Vagina (tissue), 2 donors: ENCODE measurements at regions not wholly inside any gene's neighbourhood (a gene's known extent, or its start where the extent isn't known, plus 50 kb on each side); places are given as distances from the start of the nearest gene placed in this dataset.

ENCODE experiments used
- DNase-seq, 2 donors: peaks; one replicate each; pipeline ENCODE4 v3.0.0-alpha.2; 2017; ENCODE audit errors: extremely low spot score in 2 of 2
- H3K27ac ChIP-seq: fragments of 200-600 bp; sonication (generic); one replicate; pipeline ENCODE4 v1.5.1; 2019
- H3K27me3 ChIP-seq: fragments of 200-600 bp; sonication (generic); one replicate; pipeline ENCODE4 v1.5.1; 2019
- H3K36me3 ChIP-seq, 2 donors: fragments of 200-600 bp; sonication (generic); one replicate each; pipeline ENCODE4 v1.5.1; 2017 to 2019
- H3K4me1 ChIP-seq: fragments of 200-600 bp; sonication (generic); one replicate; pipeline ENCODE4 v1.5.1; 2019
- H3K4me3 ChIP-seq, 2 donors: fragments of 200-600 bp; sonication (generic); 1 replicate in 1 of 2; 2 replicates in 1 of 2; pipeline ENCODE4 v1.5.1; 2016 to 2019
- H3K9me3 ChIP-seq: fragments of 200-600 bp; sonication (generic); one replicate; pipeline ENCODE4 v1.5.1; 2019
- CTCF ChIP-seq, 3 experiments: fragments of 450-650 bp in 2 of 3; fragments of 200-600 bp in 1 of 3; sonication (generic) in 1 of 3; IDR thresholded peaks; one replicate each; pipeline ENCODE4 v1.5.1; 2017 to 2019; ENCODE audit warnings: antibody characterized with exemption in 3 of 3, mild to moderate bottlenecking in 2 of 3, moderate library complexity in 2 of 3
- POLR2A ChIP-seq, 2 donors: fragments of 450-650 bp; IDR thresholded peaks; one replicate each; pipeline ENCODE4 v1.6.1; 2017; ENCODE audit warnings: antibody characterized with exemption in 2 of 2, mild to moderate bottlenecking in 2 of 2, moderate library complexity in 2 of 2
- POLR2AphosphoS5 ChIP-seq, 2 donors: sonication (generic); formaldehyde crosslinking; IDR thresholded peaks; one replicate each; pipeline ENCODE4 v1.9.0; 2017; ENCODE audit warnings: antibody characterized with exemption in 2 of 2, mild to moderate bottlenecking in 2 of 2, low read depth in 1 of 2; ENCODE audit not compliant: insufficient read depth in 1 of 2
- intact Hi-C: fragments of 100-400 bp; cut with DNase I; formaldehyde crosslinking; loops from one replicate; pipeline ENCODE4 v1.15.1; 2023

- Histone ChIP-seq H3K4me3 (no peak overlapping the region), H3K36me3 (no peaks in the 10 kb centered on the region), H3K27me3 (no peaks in the 10 kb centered on the region), H3K9me3 (no peaks in the 10 kb centered on the region), H3K4me1 (no peaks in the 10 kb centered on the region), H3K27ac (no peak overlapping the region)
- intact Hi-C loops, result no loop called here
- DNase-seq, result no peak
- TF ChIP-seq CTCF (IDR thresholded peaks at IDR 0.05), result no peak
- no peak for TF ChIP-seq POLR2A (IDR thresholded peaks at IDR 0.05)
- TF ChIP-seq POLR2AphosphoS5 (IDR thresholded peaks at IDR 0.05; ENCODE audit: insufficient read depth in 1 of 2, low read depth in 1 of 2), result no peak
Measured at GRCh38 chr4:176970853-176971252, 178.1 kb upstream of the VEGFC start.

DNA sequence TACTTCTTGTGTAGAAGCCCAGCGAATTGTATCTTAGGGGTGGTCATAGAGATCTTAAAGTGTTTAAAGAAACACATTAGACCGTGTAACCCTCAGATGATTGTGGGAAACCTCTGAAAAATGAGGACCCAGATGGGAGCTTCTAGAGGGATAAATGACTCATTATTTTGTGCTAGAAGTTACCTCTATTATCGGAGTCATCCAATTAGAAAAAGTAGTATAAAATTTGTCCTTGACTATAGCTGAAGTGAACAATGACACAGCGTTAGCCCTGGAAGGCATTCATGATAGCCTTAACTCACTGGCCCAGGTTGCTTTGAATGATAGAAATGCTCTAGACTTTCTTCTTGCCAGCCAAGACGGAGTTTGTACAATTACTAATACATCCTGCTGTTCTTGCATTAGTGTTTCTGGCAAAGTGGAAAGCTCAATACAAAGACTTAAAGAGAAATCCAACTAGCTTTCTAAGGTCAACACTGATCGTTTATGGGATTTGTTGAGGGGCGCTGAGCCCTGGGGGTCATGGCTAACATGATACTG lies 178.9 kb upstream of the VEGFC start:
- H3K27ac ChIP-seq, result no peak overlapping the region
- no peak for TF ChIP-seq POLR2AphosphoS5 (IDR thresholded peaks at IDR 0.05; ENCODE audit: insufficient read depth in 1 of 2, low read depth in 1 of 2)
- TF ChIP-seq POLR2A (IDR thresholded peaks at IDR 0.05), result no peak
- TF ChIP-seq CTCF (IDR thresholded peaks at IDR 0.05), result no peak

DNA sequence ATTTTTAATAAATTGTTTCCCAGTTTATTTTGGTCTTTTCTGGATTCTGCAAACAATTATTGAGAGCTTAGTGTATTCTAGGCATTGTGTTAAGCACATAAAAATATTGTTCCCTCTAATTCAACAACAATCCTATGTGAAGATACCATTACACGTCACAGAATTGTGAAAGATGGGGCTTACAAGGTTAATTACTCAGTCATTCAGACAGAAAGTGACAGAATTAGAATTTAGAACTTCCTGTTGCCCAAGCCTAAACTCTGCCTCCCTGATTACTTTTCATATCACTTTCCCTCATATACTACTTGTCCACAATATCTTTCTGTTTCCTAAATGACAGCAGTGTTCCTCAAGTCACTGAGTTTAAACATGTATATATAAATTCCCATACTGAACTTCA lies 186.7 kb upstream of the VEGFC start:
- Histone ChIP-seq H3K36me3 (no peaks in the 10 kb centered on the region), H3K27me3 (no peaks in the 10 kb centered on the region), H3K27ac (no peak overlapping the region), H3K4me1 (no peaks in the 10 kb centered on the region), H3K9me3 (no peaks in the 10 kb centered on the region), H3K4me3 (no peak overlapping the region)
- TF ChIP-seq CTCF (IDR thresholded peaks at IDR 0.05) (no peak), POLR2A (IDR thresholded peaks at IDR 0.05) (no peak), POLR2AphosphoS5 (IDR thresholded peaks at IDR 0.05; ENCODE audit: insufficient read depth in 1 of 2, low read depth in 1 of 2) (no peak)
- intact Hi-C loops, result no loop called here
- no peak for DNase-seq

More for the DNA sequence above, 178.9 kb upstream of the VEGFC start:
- no peaks in the 10 kb centered on the region for H3K27me3 ChIP-seq
- H3K9me3 ChIP-seq, result no peaks in the 10 kb centered on the region
- intact Hi-C loops, result no loop called here
- H3K4me3 ChIP-seq, result no peak overlapping the region
- no peaks in the 10 kb centered on the region for H3K4me1 ChIP-seq
- H3K36me3 ChIP-seq, result no peaks in the 10 kb centered on the region
- DNase-seq, result no peak

- TF ChIP-seq POLR2AphosphoS5 (IDR thresholded peaks at IDR 0.05; ENCODE audit: insufficient read depth in 1 of 2, low read depth in 1 of 2) (no peak), POLR2A (IDR thresholded peaks at IDR 0.05) (no peak), CTCF (IDR thresholded peaks at IDR 0.05) (no peak)
- Histone ChIP-seq H3K9me3 (no peaks in the 10 kb centered on the region), H3K36me3 (no peaks in the 10 kb centered on the region), H3K4me3 (no peak overlapping the region), H3K27me3 (no peaks in the 10 kb centered on the region), H3K4me1 (no peaks in the 10 kb centered on the region), H3K27ac (no peak overlapping the region)
- DNase-seq, result no peak
- intact Hi-C loops, result no loop called here
Measured at GRCh38 chr4:176981074-176981473, 188.4 kb upstream of the VEGFC start.

DNA sequence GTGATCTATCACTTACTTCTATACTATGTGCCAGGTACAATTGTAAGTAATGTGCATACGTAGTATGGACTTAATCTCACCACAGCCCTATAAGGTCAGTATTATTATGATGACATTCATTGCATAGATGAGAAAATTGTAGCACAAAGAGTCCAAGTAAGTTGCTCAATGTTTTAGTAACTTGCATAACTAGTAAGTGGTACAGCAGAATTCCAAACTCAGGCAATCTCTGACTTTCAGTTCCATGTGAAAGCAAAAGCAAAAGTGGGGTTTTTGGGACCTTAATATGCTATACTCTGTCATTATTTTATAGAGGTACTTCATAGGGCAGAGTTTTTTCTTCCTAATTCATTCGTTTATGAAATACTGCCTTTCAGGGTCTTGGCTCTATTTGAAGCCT lies 188.8 kb upstream of the VEGFC start:
- intact Hi-C loops, result no loop called here
- no peak for TF ChIP-seq POLR2A (IDR thresholded peaks at IDR 0.05)
- no peak for TF ChIP-seq CTCF (IDR thresholded peaks at IDR 0.05)
- no peak for TF ChIP-seq POLR2AphosphoS5 (IDR thresholded peaks at IDR 0.05; ENCODE audit: insufficient read depth in 1 of 2, low read depth in 1 of 2)
- Histone ChIP-seq H3K36me3 (no peaks in the 10 kb centered on the region), H3K27me3 (no peaks in the 10 kb centered on the region), H3K27ac (no peak overlapping the region), H3K4me1 (no peaks in the 10 kb centered on the region), H3K4me3 (no peak overlapping the region), H3K9me3 (no peaks in the 10 kb centered on the region)
- DNase-seq, result no peak
